ENCODE measurements at regions not wholly inside any gene's neighbourhood (a gene's known extent, or its start where the extent isn't known, plus 50 kb on each side); places are given as distances from the start of the nearest gene placed in this dataset.

DNA sequence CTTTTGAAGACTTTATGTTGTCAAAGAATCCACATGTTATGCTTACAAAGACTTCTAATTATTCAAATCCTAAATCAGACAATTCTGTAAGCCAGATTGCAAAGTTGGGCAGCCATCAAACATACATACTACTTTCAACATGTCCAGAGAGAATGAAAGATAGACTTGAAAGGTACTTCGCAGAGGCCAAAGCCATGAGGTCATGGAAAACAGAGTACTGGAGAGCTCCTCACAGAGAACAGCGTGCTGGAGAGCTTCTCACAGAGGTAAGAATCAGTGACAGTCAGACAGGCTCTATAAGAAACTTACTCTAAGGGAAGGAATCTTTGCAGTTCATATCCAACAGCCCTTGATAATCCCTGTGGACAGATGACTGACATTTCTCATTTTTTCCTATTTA is 400.2 kb downstream of the GJA1 start:
- TF ChIP-seq, protein P1, sequence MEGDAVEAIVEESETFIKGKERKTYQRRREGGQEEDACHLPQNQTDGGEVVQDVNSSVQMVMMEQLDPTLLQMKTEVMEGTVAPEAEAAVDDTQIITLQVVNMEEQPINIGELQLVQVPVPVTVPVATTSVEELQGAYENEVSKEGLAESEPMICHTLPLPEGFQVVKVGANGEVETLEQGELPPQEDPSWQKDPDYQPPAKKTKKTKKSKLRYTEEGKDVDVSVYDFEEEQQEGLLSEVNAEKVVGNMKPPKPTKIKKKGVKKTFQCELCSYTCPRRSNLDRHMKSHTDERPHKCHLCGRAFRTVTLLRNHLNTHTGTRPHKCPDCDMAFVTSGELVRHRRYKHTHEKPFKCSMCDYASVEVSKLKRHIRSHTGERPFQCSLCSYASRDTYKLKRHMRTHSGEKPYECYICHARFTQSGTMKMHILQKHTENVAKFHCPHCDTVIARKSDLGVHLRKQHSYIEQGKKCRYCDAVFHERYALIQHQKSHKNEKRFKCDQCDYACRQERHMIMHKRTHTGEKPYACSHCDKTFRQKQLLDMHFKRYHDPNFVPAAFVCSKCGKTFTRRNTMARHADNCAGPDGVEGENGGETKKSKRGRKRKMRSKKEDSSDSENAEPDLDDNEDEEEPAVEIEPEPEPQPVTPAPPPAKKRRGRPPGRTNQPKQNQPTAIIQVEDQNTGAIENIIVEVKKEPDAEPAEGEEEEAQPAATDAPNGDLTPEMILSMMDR (conservative IDR thresholded peaks at IDR 0.05; ENCODE audit: low read length), result no peak
- TF ChIP-seq EZH2phosphoT487 (IDR thresholded peaks at IDR 0.05; ENCODE audit: borderline replicate concordance), result no peak

All from Loucy (cell line).